Muscle of arm (tissue), 1 donor: ENCODE measurements at regions not wholly inside any gene's neighbourhood (a gene's known extent, or its start where the extent isn't known, plus 50 kb on each side); places are given as distances from the start of the nearest gene placed in this dataset.

ENCODE experiments used
- DNase-seq: peaks from one replicate; pipeline ENCODE4 v3.0.0-alpha.2; 2013

GRCh38 chr5:38099205-38100168 lies 158.9 kb upstream of the EGFLAM start:
- DNase-seq = no peak

- DNase-seq = no peak
These were observed 163.5 kb upstream of the EGFLAM start for GRCh38 chr5:38094889-38095288.

GRCh38 chr5:38093855-38094254 lies 164.5 kb upstream of the EGFLAM start:
- no peak for DNase-seq

- no peak for DNase-seq
These were observed 171.6 kb upstream of the EGFLAM start for GRCh38 chr5:38086777-38087176.

- DNase-seq = no peak
These were observed 178.5 kb upstream of the EGFLAM start for GRCh38 chr5:38079620-38080402.

GRCh38 chr5:38078161-38078560 lies 180.2 kb upstream of the EGFLAM start:
- no peak for DNase-seq

GRCh38 chr5:38077652-38078051 lies 180.7 kb upstream of the EGFLAM start:
- no peak for DNase-seq

- DNase-seq = peak; percentile 49
These were observed 186.3 kb upstream of the EGFLAM start for GRCh38 chr5:38071831-38072694.

GRCh38 chr5:38070304-38070950 lies 187.9 kb upstream of the EGFLAM start:
- peak; percentile 14 for DNase-seq

GRCh38 chr5:38069360-38069759 lies 189.0 kb upstream of the EGFLAM start:
- DNase-seq = no peak

GRCh38 chr5:38060354-38060753 lies 198.0 kb upstream of the EGFLAM start:
- DNase-seq = no peak

- DNase-seq = no peak
These were observed 198.5 kb upstream of the EGFLAM start for GRCh38 chr5:38059876-38060275.

GRCh38 chr5:38051711-38052511 lies 206.4 kb upstream of the EGFLAM start:
- DNase-seq = no peak

GRCh38 chr5:38048400-38048799 lies 208.6 kb upstream of the GDNF start:
- no peak for DNase-seq

GRCh38 chr5:38046103-38046502 lies 206.3 kb upstream of the GDNF start:
- no peak for DNase-seq

GRCh38 chr5:38045446-38045845 lies 205.6 kb upstream of the GDNF start:
- no peak for DNase-seq

GRCh38 chr5:38039826-38040225 lies 200.0 kb upstream of the GDNF start:
- DNase-seq = no peak

- DNase-seq = no peak
These were observed 199.2 kb upstream of the GDNF start for GRCh38 chr5:38039091-38039490.

- DNase-seq = no peak
These were observed 196.9 kb upstream of the GDNF start for GRCh38 chr5:38036765-38037164.

- no peak for DNase-seq
These were observed 192.3 kb upstream of the GDNF start for GRCh38 chr5:38032149-38032548.

GRCh38 chr5:38031304-38031703 lies 191.5 kb upstream of the GDNF start:
- DNase-seq = no peak
